Breast epithelium (tissue), 3 donors: ENCODE measurements at regions not wholly inside any gene's neighbourhood (a gene's known extent, or its start where the extent isn't known, plus 50 kb on each side); places are given as distances from the start of the nearest gene placed in this dataset.

Experiments used
- POLR2A ChIP-seq: fragments of 450-650 bp; IDR thresholded peaks from one replicate; pipeline ENCODE4 v1.6.1; 2016; ENCODE audit warnings: antibody characterized with exemption, mild to moderate bottlenecking, moderate library complexity
- POLR2AphosphoS5 ChIP-seq, 3 donors: sonication (generic); formaldehyde crosslinking; IDR thresholded peaks; one replicate each; pipeline ENCODE4 v1.6.1; 2017; ENCODE audit warnings: antibody characterized with exemption in 3 of 3

DNA sequence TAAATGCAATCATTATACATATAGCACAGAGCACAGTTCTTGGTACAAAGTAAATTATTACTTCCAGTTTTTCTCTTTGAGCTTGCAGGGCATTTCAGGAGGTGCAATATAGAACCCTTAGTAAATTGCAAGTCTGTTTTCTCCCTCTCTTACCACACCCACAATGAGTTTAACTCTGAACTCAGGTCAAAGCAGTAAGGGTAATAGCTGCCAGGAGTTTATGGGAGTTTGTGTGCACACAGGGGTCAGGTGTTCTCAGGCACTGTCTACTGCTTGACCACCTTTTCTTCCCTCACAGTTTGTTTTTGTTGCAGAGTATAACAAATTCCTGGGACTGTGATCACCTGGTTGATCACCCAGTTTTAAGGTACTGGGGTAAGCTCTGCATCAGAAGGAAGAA is 478.5 kb upstream of the TENM4 start:
- TF ChIP-seq POLR2AphosphoS5 (IDR thresholded peaks at IDR 0.05) (no peak), POLR2A (no peak)
